Suprapubic skin (tissue), 4 donors: ENCODE measurements at regions not wholly inside any gene's neighbourhood (a gene's known extent, or its start where the extent isn't known, plus 50 kb on each side); places are given as distances from the start of the nearest gene placed in this dataset.

Experiments
- DNase-seq, 2 donors: peaks; one replicate each; pipeline ENCODE4 v3.0.0-alpha.2; 2019; ENCODE audit warnings: low spot score in 2 of 2
- H3K27ac ChIP-seq: fragments of 200-600 bp; sonication (generic); one replicate; pipeline ENCODE4 v1.5.1; 2019
- H3K27me3 ChIP-seq: fragments of 200-600 bp; sonication (generic); one replicate; pipeline ENCODE4 v1.5.1; 2019
- H3K36me3 ChIP-seq: fragments of 200-600 bp; sonication (generic); one replicate; pipeline ENCODE4 v1.5.1; 2019
- H3K4me1 ChIP-seq: fragments of 200-600 bp; sonication (generic); one replicate; pipeline ENCODE4 v1.5.1; 2019
- H3K4me3 ChIP-seq: fragments of 200-600 bp; sonication (generic); one replicate; pipeline ENCODE4 v1.5.1; 2019; ENCODE audit warnings: mild to moderate bottlenecking
- H3K9me3 ChIP-seq: fragments of 200-600 bp; sonication (generic); one replicate; pipeline ENCODE4 v1.5.1; 2019
- EP300 ChIP-seq: sonication (generic); formaldehyde crosslinking; IDR thresholded peaks from one replicate; pipeline ENCODE4 v1.6.1; 2017; ENCODE audit warnings: antibody characterized with exemption
- POLR2A ChIP-seq, 2 donors: fragments of 450-650 bp; IDR thresholded peaks; one replicate each; pipeline ENCODE4 v1.6.1; 2017; ENCODE audit warnings: antibody characterized with exemption in 2 of 2, mild to moderate bottlenecking in 2 of 2, moderate library complexity in 2 of 2
- POLR2AphosphoS5 ChIP-seq, 3 donors: sonication (generic); formaldehyde crosslinking; IDR thresholded peaks; one replicate each; pipeline ENCODE4 v1.6.1; 2017; ENCODE audit warnings: antibody characterized with exemption in 3 of 3
- WGBS: methylation state at CpG from one replicate; pipeline ENCODE4 v1.1.5; 2018; 5-methylcytosine and 5-hydroxymethylcytosine counted together
- TF ChIP-seq, protein P1 (sequence below), 2 donors: fragments of 200-600 bp in 1 of 2; fragments of 450-650 bp in 1 of 2; sonication (generic) in 1 of 2; IDR thresholded peaks; one replicate each; pipeline ENCODE4 v1.5.1; 2016 to 2019; ENCODE audit warnings: antibody characterized with exemption in 2 of 2, mild to moderate bottlenecking in 1 of 2, moderate library complexity in 1 of 2

GRCh38 chr11:109026891-109027489 is 362.1 kb downstream of the DDX10 start:
- H3K27ac ChIP-seq: no peak overlapping the region
- no peak for DNase-seq
- no peaks in the 10 kb centered on the region for H3K36me3 ChIP-seq
- H3K4me1 ChIP-seq: no peaks in the 10 kb centered on the region
- H3K27me3 ChIP-seq: no peaks in the 10 kb centered on the region
- WGBS: 47% methylated on average over 1 of the region's 1 CpG
- no peaks in the 10 kb centered on the region for H3K9me3 ChIP-seq
- no peak overlapping the region for H3K4me3 ChIP-seq
- no peak for TF ChIP-seq EP300
- TF ChIP-seq, protein P1, sequence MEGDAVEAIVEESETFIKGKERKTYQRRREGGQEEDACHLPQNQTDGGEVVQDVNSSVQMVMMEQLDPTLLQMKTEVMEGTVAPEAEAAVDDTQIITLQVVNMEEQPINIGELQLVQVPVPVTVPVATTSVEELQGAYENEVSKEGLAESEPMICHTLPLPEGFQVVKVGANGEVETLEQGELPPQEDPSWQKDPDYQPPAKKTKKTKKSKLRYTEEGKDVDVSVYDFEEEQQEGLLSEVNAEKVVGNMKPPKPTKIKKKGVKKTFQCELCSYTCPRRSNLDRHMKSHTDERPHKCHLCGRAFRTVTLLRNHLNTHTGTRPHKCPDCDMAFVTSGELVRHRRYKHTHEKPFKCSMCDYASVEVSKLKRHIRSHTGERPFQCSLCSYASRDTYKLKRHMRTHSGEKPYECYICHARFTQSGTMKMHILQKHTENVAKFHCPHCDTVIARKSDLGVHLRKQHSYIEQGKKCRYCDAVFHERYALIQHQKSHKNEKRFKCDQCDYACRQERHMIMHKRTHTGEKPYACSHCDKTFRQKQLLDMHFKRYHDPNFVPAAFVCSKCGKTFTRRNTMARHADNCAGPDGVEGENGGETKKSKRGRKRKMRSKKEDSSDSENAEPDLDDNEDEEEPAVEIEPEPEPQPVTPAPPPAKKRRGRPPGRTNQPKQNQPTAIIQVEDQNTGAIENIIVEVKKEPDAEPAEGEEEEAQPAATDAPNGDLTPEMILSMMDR (IDR thresholded peaks at IDR 0.05): no peak
- TF ChIP-seq POLR2AphosphoS5 (IDR thresholded peaks at IDR 0.05): no peak
- no peak for TF ChIP-seq POLR2A (IDR thresholded peaks at IDR 0.05)

DNA sequence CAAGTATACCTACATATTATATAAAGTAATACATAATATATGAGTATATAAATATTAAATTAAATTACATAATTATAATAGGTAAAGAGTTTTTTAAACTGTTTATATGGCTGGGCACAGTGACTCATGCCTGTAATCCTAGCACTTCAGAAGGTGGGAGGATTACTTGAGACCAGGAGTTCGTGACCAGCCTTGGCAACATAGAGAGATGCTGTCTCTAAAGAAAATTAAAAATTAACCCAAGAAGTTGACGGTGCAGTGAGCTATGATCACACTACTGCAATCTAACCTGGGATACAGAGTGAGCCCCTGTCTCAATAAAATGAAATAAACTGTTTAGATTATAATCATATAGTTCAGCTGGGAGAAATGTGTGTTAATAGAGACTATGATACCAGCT is 363.0 kb downstream of the DDX10 start:
- H3K4me1 ChIP-seq: no peaks in the 10 kb centered on the region
- no peak for DNase-seq
- no peaks in the 10 kb centered on the region for H3K36me3 ChIP-seq
- no peak overlapping the region for H3K4me3 ChIP-seq
- 85% methylated on average over 2 of the region's 2 CpGs for WGBS
- H3K27ac ChIP-seq: no peak overlapping the region
- no peak for TF ChIP-seq EP300
- TF ChIP-seq, protein P1 (IDR thresholded peaks at IDR 0.05): no peak
- no peak for TF ChIP-seq POLR2AphosphoS5 (IDR thresholded peaks at IDR 0.05)
- TF ChIP-seq POLR2A (IDR thresholded peaks at IDR 0.05): no peak
- no peaks in the 10 kb centered on the region for H3K27me3 ChIP-seq
- H3K9me3 ChIP-seq: no peaks in the 10 kb centered on the region

- no peak overlapping the region for H3K27ac ChIP-seq
- H3K9me3 ChIP-seq: no peaks in the 10 kb centered on the region
- no peak for TF ChIP-seq EP300
- TF ChIP-seq, protein P1 (IDR thresholded peaks at IDR 0.05): no peak
- no peak for TF ChIP-seq POLR2A (IDR thresholded peaks at IDR 0.05)
- no peak for TF ChIP-seq POLR2AphosphoS5 (IDR thresholded peaks at IDR 0.05)
- H3K4me1 ChIP-seq: no peaks in the 10 kb centered on the region
- H3K36me3 ChIP-seq: no peaks in the 10 kb centered on the region
- WGBS: 61% methylated on average over 5 of the region's 5 CpGs
- H3K4me3 ChIP-seq: no peak overlapping the region
- no peak for DNase-seq
- no peaks in the 10 kb centered on the region for H3K27me3 ChIP-seq
These were observed 365.1 kb downstream of the DDX10 start for GRCh38 chr11:109029927-109030326.

DNA sequence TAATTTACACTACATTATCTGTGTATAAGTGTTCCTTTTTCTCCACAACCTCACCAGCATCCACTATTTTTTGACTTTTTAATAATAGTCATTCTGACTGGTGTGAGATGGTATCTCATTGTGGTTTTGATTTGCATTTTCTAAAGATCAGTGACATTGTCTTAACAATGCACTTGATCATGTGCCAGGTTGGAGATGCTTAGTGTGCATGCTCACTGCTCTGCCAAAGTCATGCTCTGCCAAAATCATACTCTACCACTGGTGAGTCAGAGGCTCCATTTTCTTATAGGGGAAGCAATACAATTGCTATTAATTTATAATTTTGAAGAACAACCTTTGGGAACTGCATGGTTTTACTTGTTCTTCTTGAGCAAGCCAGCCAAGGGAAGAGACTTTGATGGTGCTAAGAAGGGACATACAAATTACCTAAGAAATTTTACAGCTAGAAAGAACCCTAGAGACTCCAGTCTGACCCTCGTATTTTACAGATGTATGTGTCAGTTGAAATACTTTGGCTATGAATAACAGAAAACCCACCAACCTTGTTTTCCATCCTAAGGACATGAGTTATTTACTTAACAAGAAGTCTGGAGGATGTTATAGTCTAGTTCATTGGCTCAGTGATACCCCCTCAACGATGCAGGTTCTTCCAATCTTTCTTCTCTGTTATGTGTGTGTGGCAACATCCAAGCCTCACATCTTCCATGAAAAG is 368.9 kb downstream of the DDX10 start:
- 83% methylated on average over 2 of the region's 2 CpGs for WGBS
- Histone ChIP-seq H3K9me3 (no peaks in the 10 kb centered on the region), H3K27ac (no peak overlapping the region)

DNA sequence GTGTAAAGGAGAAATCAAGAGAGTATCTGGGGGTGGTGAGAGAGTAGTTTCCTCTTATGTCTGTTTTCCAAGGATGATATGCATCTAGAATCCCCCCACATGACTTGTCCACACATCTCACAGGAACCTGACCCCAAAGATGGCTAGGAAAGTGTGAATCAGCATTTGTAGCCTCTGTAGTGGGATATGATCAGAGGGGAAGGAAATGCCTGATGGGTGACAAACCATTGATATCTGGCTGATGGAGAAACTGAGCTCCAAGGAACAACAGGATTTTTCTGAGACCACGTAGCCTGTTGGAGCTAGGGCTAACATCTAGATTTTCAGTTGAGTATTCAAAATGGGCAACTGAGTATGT is 369.4 kb downstream of the DDX10 start:
- Histone ChIP-seq H3K27ac (no peak overlapping the region), H3K36me3 (no peaks in the 10 kb centered on the region), H3K9me3 (no peaks in the 10 kb centered on the region), H3K4me3 (no peak overlapping the region), H3K4me1 (peaks cover 12% of the 10 kb centered on the region), H3K27me3 (no peaks in the 10 kb centered on the region)
- WGBS: 71% methylated on average over 1 of the region's 1 CpG
- no peak for DNase-seq
- TF ChIP-seq POLR2AphosphoS5 (IDR thresholded peaks at IDR 0.05) (no peak), EP300 (no peak), POLR2A (IDR thresholded peaks at IDR 0.05) (no peak)
- TF ChIP-seq, protein P1 (IDR thresholded peaks at IDR 0.05): no peak

More for the DNA sequence above, 368.9 kb downstream of the DDX10 start:
- no peak for DNase-seq
- TF ChIP-seq, protein P1 (IDR thresholded peaks at IDR 0.05): no peak
- TF ChIP-seq EP300: no peak
- TF ChIP-seq POLR2AphosphoS5 (IDR thresholded peaks at IDR 0.05): no peak
- TF ChIP-seq POLR2A (IDR thresholded peaks at IDR 0.05): no peak
- H3K4me1 ChIP-seq: peaks cover 9% of the 10 kb centered on the region
- H3K27me3 ChIP-seq: no peaks in the 10 kb centered on the region
- no peaks in the 10 kb centered on the region for H3K36me3 ChIP-seq
- no peak overlapping the region for H3K4me3 ChIP-seq
